ENCODE measurements at regions not wholly inside any gene's neighbourhood (a gene's known extent, or its start where the extent isn't known, plus 50 kb on each side); places are given as distances from the start of the nearest gene placed in this dataset.
"Not testable (repeated sequence)": the region's sequence is repeated elsewhere in the genome, so short reads cannot be mapped to it uniquely, and the experiment has no call there.

DNA sequence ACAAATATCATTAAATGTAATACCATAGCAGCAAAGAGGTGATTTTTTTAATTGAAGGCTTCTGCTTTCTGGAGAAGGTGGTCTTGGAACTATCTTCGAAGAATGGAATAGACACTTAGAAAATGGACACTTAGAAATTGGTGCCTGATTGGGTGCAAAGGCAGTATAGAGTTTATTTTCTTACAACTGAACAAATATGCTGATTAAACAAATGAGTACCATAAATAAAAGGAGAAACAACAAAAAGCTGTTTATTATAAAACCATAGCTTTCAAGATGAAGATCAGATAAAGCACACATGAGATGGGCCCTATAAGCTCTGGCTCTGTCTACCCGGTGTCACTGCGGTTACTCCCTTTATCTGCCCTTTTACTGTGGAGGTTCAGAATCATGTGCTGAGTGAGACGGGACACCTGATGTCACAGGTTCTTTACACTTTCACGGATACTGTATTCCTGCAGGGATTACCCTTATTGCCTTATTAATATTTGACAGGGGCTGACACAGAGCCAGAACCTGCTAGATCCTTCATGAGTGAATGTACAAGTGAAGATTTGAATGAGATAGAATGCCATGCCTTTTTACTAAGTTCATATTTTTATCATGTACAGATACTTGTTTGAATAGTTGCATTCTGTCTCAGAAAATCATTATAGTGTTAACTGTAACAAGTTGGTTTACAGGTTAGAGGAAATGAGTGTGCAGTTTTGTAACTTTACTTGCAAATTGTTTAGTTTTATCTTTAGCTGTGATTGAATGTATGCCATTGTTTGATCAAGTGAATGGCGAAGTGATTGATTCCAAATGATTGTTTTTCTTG is 477.5 kb upstream of the RGS6 start:
- no peaks in the 10 kb centered on the region for H3K36me3 ChIP-seq (ENCODE audit: control insufficient read depth in 4 of 4, insufficient read depth in 4 of 4, low read length in 4 of 4)
- no peaks in the 10 kb centered on the region for H3K27me3 ChIP-seq (ENCODE audit: control insufficient read depth in 3 of 3, insufficient read depth in 3 of 3, low read length in 2 of 3)
- no peak overlapping the region for H3K9ac ChIP-seq (ENCODE audit: insufficient read depth in 1 of 2, low read length in 2 of 2)
- H3K4me3 ChIP-seq, result no peak overlapping the region
- WGBS, 2 donors, result 71 to 74% methylated on average over 6 of the region's 6 CpGs
- H3K4me1 ChIP-seq (ENCODE audit: control insufficient read depth in 5 of 5, insufficient read depth in 5 of 5, low read length in 5 of 5), result peaks cover 0 to 6% (median 0%) of the 10 kb centered on the region in 5 donors
- DNase-seq (no peak), ATAC-seq (ENCODE audit: insufficient read depth, low FRiP score) (no peak)
- TF ChIP-seq, protein P1, sequence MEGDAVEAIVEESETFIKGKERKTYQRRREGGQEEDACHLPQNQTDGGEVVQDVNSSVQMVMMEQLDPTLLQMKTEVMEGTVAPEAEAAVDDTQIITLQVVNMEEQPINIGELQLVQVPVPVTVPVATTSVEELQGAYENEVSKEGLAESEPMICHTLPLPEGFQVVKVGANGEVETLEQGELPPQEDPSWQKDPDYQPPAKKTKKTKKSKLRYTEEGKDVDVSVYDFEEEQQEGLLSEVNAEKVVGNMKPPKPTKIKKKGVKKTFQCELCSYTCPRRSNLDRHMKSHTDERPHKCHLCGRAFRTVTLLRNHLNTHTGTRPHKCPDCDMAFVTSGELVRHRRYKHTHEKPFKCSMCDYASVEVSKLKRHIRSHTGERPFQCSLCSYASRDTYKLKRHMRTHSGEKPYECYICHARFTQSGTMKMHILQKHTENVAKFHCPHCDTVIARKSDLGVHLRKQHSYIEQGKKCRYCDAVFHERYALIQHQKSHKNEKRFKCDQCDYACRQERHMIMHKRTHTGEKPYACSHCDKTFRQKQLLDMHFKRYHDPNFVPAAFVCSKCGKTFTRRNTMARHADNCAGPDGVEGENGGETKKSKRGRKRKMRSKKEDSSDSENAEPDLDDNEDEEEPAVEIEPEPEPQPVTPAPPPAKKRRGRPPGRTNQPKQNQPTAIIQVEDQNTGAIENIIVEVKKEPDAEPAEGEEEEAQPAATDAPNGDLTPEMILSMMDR (IDR thresholded peaks at IDR 0.05; ENCODE audit: control extremely low read depth, extremely low read depth), result no peak
- no peaks in the 10 kb centered on the region for H3K9me3 ChIP-seq (ENCODE audit: control insufficient read depth in 4 of 4, insufficient read depth in 3 of 4, low read length in 3 of 4)
- no peak overlapping the region for H3K27ac ChIP-seq (ENCODE audit: low read depth in 1 of 2, low read length in 1 of 2)

- Histone ChIP-seq H3K4me1 (ENCODE audit: control insufficient read depth in 5 of 5, insufficient read depth in 5 of 5, low read length in 5 of 5) (peaks cover 0 to 1% (median 0%) of the 10 kb centered on the region in 5 donors), H3K9ac (ENCODE audit: insufficient read depth in 1 of 2, low read length in 2 of 2) (no peak overlapping the region), H3K9me3 (ENCODE audit: control insufficient read depth in 4 of 4, insufficient read depth in 3 of 4, low read length in 3 of 4) (peaks cover 0 to 3% (median 0%) of the 10 kb centered on the region in 4 donors), H3K36me3 (ENCODE audit: control insufficient read depth in 4 of 4, insufficient read depth in 4 of 4, low read length in 4 of 4) (peaks cover 0 to 6% (median 0%) of the 10 kb centered on the region in 4 donors), H3K27ac (ENCODE audit: low read depth in 1 of 2, low read length in 1 of 2) (no peak overlapping the region), H3K27me3 (ENCODE audit: control insufficient read depth in 3 of 3, insufficient read depth in 3 of 3, low read length in 2 of 3) (no peaks in the 10 kb centered on the region), H3K4me3 (no peak overlapping the region)
- DNase-seq (no peak), ATAC-seq (ENCODE audit: insufficient read depth, low FRiP score) (no peak)
- WGBS, 2 donors, result 96 to 98% methylated on average over 6 of the region's 6 CpGs
- TF ChIP-seq, protein P1 (IDR thresholded peaks at IDR 0.05; ENCODE audit: control extremely low read depth, extremely low read depth), result no peak
Observed at GRCh38 chr14:71460091-71460490, 472.1 kb upstream of the RGS6 start.

DNA sequence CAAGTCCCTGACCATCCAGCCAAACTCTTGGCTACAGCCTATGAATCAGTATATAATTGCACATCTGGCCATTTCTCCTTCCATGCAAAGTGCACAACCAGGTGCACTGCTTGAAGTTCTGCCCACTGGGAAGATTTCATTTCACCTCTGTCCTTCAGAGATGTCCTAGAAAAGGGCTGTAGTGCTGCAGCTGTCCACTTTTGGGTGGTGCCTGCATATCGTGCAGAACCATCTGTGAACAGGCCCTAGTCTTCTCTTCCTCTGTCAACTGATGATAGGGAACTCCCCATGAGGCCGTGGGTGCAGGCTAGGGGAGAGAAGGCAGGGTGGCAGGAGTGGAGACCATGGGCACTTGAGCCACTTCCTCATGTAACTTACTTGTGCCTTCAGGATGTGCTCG is 470.6 kb upstream of the RGS6 start:
- DNase-seq; H3K4me1 ChIP-seq (ENCODE audit: control insufficient read depth in 5 of 5, insufficient read depth in 5 of 5, low read length in 5 of 5); H3K9me3 ChIP-seq (ENCODE audit: control insufficient read depth in 4 of 4, insufficient read depth in 3 of 4, low read length in 3 of 4); H3K9ac ChIP-seq (ENCODE audit: insufficient read depth in 1 of 2, low read length in 2 of 2); H3K36me3 ChIP-seq (ENCODE audit: control insufficient read depth in 4 of 4, insufficient read depth in 4 of 4, low read length in 4 of 4); H3K27me3 ChIP-seq (ENCODE audit: control insufficient read depth in 3 of 3, insufficient read depth in 3 of 3, low read length in 2 of 3); H3K27ac ChIP-seq (ENCODE audit: low read depth in 1 of 2, low read length in 1 of 2); H3K4me3 ChIP-seq; ATAC-seq (ENCODE audit: insufficient read depth, low FRiP score): not testable (repeated sequence)
- 90 to 97% methylated on average over 3 of the region's 3 CpGs for WGBS, 2 donors

DNA sequence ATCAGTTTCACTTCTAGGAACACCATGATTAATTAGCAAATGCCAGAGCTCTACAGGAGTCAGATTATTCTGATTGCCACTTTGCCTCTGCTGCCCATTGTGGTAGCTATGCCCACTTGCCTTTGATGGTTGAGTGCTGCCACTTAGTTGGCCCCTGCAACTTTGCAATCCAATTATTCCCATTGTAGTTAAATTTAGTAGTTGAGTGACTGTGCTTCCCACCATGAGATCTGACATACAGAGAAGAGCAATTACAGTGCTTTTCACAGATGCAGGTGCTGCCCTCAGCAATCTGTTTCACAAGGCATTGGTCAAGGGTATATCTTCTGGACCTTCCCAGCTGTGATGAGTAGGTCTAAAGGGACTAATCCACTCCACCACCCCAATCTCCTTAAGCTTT is 468.4 kb upstream of the RGS6 start:
- DNase-seq (no peak), ATAC-seq (ENCODE audit: insufficient read depth, low FRiP score) (no peak)
- Histone ChIP-seq H3K36me3 (ENCODE audit: control insufficient read depth in 4 of 4, insufficient read depth in 4 of 4, low read length in 4 of 4) (peaks cover 0 to 6% (median 0%) of the 10 kb centered on the region in 4 donors), H3K27ac (ENCODE audit: low read depth in 1 of 2, low read length in 1 of 2) (no peak overlapping the region), H3K9ac (ENCODE audit: insufficient read depth in 1 of 2, low read length in 2 of 2) (no peak overlapping the region), H3K4me1 (ENCODE audit: control insufficient read depth in 5 of 5, insufficient read depth in 5 of 5, low read length in 5 of 5) (peaks cover 0 to 14% (median 1%) of the 10 kb centered on the region in 5 donors), H3K9me3 (ENCODE audit: control insufficient read depth in 4 of 4, insufficient read depth in 3 of 4, low read length in 3 of 4) (peaks cover 0 to 3% (median 0%) of the 10 kb centered on the region in 4 donors), H3K27me3 (ENCODE audit: control insufficient read depth in 3 of 3, insufficient read depth in 3 of 3, low read length in 2 of 3) (no peaks in the 10 kb centered on the region), H3K4me3 (no peak overlapping the region)
- TF ChIP-seq, protein P1 (IDR thresholded peaks at IDR 0.05; ENCODE audit: control extremely low read depth, extremely low read depth), result no peak

Measured in lung (tissue), 11 donors.